GM21447 (cell line): ENCODE measurements at regions not wholly inside any gene's neighbourhood (a gene's known extent, or its start where the extent isn't known, plus 50 kb on each side); places are given as distances from the start of the nearest gene placed in this dataset.
"Not testable (repeated sequence)": the region's sequence is repeated elsewhere in the genome, so short reads cannot be mapped to it uniquely, and the experiment has no call there.

Experiments used
- ATAC-seq: cut with Tn5 transposase; IDR thresholded peaks from one replicate; pipeline ENCODE4 v1.9.1; 2021; ENCODE audit not compliant: unreplicated experiment

DNA sequence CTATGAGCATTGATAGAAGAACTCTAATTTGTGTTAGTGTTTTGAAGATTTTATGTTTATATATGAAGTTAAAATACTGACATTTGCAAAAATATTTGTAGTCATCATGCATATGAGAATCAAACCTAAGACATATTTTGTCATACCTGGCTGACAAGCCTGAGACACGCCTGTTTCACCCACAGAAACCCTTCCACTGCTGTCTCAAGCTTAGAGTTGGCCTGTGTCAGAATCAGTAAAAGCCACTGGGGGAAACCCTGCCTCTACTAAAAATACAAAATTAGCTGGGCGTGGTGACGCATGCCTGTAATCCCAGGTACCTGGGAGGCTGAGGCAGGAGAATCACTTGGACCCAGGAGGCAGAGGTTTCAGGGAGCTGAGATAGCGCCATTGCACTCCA is 218.0 kb upstream of the C1QTNF3 start:
- not testable (repeated sequence) for ATAC-seq

DNA sequence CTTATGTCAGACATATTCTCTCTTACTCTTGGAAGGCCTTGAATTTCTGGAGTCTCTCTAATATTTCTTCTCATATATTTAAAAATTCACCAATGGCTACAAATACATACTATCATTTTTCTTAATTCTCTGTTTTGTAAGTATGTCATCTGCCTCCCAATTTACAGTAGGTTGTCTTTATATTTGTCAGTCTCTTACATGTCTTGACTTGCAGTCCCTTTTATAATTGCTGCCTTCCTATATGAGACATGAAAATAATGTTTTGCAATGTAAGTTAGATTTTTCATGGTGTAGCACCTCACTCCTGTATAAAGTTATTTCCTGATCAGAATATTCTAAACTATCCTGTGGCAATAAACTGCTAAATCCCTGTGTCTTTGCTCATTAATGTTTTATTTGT is 223.1 kb upstream of the C1QTNF3 start:
- not testable (repeated sequence) for ATAC-seq

DNA sequence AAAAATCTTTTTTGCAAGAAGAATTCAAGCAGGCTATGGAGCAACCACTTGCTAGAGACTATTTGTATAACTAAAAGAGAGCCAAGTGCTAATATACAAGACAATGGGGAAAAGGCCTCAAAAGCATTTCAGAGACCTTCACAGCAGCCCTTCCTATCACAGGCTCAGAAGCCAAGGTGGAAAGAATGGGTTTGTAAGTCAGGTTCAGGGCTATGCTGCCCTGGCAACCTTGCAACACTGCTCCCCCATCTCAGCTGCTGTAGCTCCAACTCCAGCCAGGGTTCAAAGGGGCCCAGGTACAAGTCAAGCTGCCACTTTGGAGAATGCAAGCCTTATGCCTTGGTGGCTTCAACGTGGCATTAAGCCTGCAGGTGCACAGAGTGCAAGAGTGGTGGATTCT is 253.7 kb upstream of the C1QTNF3 start:
- not testable (repeated sequence) for ATAC-seq

DNA sequence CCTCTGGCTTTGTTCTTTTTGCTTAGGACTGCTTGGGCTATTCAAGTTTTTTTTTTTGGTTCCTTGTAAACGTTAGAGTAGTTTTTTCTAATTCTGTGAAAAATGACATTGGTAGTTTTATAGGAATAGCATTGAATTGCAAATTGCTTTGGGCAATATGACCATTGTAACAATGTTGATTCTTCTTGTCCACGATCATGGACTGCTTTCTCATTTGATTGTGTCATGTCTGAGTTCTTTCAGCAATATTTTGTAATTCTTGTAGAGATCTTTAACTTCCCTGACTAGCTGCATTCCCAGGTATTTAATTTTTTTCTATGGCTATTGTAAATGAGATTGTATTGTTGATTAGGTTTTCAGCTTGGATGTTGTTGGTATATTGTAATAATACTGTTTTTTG is 286.2 kb upstream of the C1QTNF3 start:
- not testable (repeated sequence) for ATAC-seq

DNA sequence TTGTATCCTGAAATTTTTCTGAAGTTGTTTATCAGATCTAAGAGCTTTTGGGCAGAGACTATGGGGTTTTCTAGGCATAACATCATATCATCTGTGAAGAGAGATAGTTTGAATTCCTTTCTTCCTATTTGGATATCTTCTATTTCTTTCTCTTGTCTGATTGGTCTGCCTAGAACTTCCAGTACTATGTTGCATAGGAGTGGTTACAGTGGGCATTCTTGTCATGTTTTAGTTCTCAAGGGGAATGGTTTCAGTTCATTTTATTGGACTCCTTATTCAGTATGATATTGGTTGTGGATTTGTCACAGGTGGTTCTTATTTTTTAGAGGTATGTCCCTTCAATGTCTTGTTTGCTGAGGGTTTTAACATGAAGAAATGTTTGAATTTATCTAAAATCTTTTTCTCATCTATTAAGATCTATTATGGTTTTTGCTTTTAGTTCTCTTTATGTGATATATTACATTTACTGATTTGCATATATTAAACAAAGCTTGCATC is 286.6 kb upstream of the C1QTNF3 start:
- ATAC-seq: not testable (repeated sequence)

DNA sequence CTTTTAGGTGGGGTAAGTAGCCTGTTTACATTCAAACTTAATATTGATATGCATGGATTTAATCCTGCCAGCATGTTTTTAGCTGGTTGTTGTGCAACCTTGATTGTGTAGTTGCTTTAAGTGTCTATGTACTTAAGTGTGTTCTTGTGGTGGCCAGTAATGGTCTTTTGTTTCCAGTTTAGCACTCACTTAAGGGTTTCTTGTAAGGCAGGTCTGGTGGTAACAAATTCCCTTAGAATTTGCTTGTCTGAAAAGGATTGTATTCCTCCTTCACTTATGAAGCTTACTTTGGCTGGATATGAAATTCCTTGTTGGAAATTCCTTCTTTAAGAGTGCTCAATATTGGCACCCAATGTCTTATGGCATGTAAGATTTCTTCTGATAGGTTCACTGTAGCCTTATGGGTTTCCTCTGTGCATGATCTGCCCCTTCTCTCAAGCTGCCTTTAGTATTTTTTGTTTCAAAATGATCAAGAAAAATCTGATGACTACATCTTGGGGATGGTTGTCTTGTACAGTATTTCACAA is 289.0 kb upstream of the C1QTNF3 start:
- not testable (repeated sequence) for ATAC-seq

DNA sequence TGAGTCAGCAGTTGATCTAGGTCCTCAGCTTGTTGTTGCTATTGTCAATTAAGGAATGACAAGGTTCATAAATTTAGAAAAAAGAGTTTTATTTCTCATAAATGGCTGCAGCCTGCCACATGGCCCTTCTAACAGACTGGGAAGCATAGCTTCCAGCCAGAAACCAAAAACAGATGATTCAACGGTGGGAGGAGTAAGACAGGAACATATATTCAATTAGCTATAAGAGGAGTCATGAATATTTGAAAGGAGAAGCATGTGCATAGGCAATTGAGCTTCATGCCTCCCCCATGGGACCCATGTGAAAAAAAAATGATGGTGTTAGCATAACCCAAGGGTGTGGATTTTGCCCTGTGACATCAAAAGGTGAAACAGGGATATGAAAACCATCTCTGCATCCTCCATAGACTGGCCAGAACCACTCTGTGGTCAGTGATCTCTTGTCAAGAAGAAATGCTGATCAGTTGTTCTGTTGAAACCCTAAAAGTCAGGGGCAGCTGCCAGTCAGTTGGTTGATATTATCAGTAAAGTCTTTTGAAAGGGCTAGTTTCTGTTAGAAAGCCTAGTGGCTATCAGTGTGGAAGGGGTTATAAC is 296.5 kb upstream of the C1QTNF3 start:
- ATAC-seq: not testable (repeated sequence)

DNA sequence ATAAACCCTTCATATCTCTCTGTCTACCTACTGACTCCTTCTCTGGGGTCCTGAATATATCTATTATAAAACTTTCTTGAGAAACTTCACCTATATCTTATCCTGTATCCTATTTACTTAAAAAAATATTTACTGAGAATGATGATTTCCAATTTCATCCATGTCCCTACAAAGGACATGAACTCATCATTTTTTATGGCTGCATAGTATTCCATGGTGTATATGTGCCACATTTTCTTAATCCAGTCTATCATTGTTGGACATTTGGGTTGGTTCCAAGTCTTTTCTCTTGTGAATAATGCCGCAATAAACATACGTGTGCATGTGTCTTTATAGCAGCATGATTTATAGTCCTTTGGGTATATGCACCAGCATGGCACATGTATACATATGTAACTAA is 301.7 kb upstream of the RAI14 start:
- not testable (repeated sequence) for ATAC-seq

DNA sequence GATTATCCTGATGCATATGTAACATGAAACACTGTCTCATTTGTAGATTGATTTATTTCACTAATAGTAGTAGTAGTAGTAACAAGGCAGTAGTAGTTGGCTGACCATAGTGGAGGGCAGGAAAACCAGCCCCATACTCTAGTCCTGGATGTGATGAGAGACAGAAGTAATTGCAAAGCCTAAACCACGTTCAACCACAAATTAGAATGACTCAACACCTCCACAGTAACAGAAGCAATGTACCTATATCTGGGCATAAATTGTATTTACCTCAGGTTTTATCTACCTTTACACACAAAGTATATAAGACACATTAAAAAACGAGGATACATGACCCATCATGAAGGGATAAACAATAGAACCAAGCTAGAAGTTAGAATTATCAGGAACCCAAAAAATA is 284.7 kb upstream of the RAI14 start:
- not testable (repeated sequence) for ATAC-seq

DNA sequence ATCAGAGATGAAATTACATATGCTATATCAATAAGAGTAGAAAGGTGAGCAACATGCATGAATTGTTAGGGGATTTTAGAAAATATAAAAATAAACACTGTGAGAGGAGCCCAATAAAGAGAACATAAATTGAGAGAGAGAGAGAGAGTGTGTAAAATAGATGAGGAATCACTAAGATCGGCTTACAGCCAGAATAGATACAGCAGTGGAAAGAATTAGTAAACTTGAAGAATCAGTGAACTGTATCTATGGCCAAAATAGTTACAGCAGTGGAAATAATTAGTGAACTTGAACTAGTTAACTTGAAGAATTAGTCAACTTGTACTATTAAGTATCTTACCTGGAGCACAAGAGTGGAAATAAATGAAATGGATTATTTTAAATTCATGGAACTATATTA is 284.3 kb upstream of the RAI14 start:
- ATAC-seq: not testable (repeated sequence)

DNA sequence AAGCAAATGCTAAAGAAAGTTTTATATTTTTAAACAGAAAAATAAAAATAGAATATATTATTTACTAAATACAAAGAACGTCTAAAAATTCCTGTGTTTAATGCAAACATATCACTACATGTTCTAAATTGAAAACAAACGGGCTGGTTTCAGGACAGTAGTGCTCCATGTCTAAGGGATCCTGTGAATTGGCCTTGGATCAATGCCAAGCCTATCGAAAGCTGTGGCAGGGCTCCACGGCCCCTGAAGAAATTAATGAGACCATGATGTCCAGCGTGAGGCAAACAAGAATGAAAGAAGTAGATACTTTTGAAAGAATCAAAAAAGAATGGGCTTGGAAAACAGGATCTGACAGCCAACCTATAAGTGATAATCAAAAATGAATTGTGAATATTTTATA is 283.4 kb upstream of the RAI14 start:
- ATAC-seq: not testable (repeated sequence)

DNA sequence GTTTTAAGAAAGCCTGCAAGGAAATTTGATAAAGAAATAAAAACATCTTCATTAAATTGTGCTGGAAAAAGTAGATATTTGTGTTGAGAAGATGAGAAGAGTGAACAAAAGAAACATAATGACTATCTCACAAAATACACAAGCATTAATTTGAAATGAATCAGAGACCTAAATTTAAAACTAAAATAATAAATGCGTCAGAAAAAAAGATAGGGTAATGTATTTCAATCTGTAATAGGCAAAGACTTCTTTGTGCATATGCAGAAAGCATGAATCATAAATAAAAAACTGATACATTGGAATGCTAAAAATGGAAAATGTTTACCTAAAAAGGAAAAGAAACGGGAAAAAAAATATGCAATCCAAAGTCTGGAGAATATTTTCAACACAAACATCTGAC is 278.5 kb upstream of the RAI14 start:
- not testable (repeated sequence) for ATAC-seq

DNA sequence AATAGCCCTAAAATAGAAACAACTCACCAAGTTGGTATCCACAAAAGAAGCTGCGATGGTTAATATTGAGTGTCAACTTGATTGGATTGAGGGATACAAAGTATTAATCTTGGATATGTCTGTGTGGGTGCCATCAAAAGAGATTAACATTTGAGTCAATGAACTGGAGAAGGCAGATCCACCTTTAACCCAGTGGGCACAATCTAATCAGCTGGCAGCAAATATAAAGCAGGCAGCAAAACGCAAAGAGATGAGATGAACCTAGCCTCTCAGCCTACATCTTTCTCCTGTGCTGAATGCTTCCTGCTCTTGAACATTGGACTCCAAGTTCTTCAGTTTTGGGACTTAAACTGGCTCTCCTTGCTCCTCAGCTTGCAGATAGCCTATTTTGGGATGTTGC is 277.6 kb upstream of the RAI14 start:
- not testable (repeated sequence) for ATAC-seq

DNA sequence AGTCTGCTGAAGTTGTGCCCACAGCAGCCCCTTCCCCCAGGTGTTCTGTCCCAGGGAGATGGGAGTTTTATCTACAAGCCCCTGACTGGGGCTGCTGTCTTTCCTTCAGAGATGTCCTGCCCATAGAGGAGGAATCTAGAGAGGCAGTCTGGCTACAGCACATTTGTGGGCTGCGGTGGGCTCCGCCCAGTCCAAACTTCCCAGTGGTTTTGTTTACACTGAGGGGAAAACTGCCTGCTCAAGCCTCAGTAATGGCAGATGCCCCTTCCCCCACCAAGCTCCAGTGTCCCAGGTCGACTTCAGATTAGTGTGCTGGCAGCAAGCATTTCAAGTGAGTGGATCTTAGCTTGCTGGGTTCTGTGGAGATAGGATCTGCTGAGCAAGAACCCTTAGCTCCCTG is 267.4 kb upstream of the RAI14 start:
- not testable (repeated sequence) for ATAC-seq

DNA sequence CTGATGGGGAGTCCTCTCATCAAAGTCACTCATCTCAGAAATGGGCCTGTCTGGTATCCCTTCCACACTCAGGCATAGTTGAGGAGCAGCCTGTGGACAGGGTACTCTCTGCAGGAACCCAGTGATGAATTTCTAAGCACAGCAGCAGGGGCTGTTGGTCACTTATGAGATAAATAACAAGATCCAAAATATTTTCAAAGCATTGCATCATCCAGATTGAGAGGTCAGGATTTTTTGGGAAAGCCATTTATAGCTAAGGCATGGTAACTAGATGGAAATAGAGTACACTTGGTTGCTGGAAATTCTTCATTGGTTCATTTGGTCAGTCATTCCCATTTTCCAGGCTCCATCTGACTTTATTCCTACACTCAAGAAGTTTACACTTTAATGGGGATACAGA is 246.8 kb upstream of the RAI14 start:
- no peak for ATAC-seq

DNA sequence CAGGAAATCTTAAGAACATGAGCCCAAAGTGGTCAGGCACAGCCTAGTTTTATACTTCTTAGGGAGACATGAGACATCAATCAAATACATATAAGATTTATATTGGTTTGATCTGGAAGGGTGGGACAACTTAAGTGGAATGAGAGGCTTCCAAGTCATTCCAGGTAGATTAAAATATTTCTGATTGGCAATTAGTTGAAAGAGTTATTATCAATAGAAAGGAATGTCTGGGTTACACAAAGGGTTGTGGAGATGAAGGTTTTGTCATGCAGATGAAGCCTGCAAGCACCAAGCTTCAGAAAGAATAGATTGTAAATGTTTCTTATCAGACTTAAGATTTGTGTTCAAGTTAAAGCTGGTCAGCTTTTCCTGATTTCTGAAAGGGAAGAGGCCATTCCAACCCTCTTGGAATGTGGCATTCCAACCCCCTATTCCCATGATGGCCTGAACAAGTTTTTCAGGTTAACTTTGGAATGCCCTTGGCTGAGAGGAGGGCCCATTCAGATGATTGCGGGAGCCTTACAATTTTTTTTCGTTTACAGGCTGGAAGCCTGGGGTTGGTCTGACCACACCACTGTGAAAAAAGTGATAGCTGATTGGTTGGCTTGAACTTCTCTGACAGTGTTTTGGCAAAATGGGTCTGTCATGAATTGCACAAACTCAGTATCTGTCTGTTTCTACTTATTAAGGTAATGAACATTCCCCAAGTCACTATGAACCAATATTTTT is 245.6 kb upstream of the RAI14 start:
- ATAC-seq: no peak

DNA sequence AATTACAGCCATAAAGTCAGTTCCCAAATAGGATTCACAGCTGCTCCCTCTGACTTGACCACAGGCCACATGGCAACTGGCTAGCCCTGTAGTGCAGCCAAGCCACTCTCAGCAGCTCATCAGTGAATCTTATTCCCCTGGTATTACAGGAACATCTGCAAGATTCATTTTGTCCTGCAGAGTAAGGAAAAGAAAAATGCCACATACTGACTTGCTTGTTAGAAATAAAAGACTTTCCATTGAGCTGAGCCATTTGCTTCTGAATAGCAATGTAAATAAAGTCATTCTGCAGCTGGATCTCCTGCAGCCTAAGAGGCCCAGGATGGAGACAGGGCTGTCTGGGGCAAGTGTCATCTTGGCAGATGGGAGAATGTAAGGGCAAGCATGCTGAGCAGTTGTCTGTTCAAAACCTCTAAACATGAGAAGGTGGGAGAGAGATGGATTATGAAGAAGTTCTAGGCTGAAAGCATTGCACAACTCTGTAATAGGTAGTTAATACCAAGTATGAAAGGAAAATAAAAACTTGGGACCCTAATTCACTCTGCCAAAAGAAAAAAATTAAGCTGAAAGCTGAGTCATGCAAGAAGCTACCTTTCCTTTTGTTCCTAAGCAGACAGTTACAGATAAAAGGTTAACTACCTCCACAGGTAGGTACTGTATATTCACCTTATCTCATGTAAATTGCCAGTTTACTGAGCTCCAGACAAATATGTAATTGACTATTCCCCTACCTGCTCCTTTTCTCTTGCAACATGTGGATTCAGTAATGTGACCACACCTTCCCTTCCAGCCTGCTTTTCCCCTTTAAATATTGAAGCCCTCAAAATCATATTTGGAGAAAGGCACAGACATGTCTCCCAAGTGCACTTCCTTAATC is 244.4 kb upstream of the RAI14 start:
- no peak for ATAC-seq

DNA sequence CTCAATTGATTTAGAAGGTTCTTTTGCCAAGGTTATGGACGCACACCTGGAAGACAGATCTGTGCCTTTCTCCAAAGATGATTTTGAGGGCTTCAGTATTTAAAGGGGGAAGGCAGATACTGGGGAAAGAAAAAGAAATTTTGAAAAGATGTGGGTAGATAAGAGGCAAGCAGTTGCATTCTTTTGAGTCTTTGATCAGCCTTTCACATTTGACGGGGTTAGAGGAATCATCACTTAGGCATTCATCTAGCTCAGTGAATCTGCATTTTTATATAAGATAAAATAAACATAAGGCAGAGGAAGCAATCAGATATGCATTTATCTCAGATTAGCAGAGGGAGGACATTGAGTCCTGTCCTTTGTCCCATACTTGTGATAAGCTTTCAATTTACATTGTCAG is 243.4 kb upstream of the RAI14 start:
- ATAC-seq: no peak

DNA sequence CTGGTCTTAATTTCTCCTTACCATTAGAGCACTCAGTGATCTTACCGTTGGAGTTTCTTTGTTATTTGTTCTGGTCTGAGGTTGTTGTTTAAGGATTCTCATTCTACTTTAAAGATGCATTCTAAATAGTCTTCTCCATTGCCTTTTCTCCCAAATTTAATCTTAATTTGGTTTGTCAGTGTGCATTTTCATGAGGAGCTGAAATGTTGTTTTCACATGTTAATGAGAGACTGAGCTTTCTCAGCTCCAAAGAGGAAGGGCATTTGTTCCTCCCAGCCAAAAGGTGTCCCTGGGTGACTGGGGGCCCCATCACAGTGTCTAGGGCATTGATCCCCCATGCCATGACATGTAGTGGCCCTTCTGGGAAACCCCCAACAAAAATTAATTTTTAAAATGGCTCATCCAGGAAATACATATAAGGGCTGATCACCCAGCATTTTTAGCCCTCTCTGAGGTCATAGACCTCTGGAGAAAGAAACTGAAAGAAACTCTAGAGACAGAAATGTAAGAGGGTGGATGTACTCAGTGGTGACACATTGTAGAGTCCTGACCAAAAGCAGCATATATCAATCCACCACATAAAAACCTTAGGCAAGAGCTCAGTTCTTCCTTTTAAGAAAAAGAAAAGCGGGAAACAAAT is 240.4 kb upstream of the RAI14 start:
- peak; percentile 99 for ATAC-seq

DNA sequence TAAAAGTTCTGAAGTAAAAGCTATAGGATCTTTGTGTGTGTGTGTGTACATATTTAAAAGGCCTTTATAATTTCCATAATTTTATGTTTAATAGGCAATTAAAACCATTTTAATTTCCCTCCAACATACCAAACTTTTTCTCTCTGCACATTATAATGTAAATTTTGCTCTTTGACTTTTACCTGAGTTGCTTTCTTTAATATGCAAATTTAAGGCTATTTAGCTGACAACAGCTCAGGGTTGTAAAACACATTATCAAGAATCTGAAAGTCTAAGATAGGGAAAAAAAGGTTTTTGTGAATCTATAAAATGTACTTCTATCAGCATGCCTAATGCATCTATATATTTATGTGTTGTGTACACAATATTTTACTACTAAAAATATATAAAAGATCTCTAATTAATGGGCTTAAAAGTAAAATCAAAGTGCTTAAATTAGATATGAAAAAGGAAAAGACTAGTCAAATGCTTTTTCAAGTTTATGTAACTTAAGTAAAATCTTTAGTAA is 239.6 kb upstream of the RAI14 start:
- ATAC-seq: no peak

DNA sequence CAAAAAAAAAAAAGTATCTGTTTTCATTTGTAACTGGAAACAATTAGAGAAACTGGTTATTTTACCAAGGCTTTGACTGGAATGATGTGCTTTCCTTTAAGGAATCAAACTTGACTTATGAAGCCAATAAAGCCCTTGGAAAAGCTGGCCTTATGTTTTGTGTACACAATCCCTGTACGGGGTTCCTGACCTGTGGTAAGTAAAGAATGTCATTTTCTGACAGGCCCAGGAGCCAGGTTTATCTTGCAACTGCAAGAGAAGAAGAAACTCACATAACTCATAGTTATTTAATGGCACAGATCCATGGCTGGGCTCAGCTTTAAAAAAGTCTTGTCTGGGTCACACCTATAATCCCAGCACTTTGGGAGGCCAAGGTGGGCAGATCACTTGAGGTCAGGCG is 235.9 kb upstream of the RAI14 start:
- not testable (repeated sequence) for ATAC-seq
